ENCODE measurements at regions not wholly inside any gene's neighbourhood (a gene's known extent, or its start where the extent isn't known, plus 50 kb on each side); places are given as distances from the start of the nearest gene placed in this dataset.
A peak's percentile ranks its signal among the peaks of the same experiment; 100 is the strongest.

DNA sequence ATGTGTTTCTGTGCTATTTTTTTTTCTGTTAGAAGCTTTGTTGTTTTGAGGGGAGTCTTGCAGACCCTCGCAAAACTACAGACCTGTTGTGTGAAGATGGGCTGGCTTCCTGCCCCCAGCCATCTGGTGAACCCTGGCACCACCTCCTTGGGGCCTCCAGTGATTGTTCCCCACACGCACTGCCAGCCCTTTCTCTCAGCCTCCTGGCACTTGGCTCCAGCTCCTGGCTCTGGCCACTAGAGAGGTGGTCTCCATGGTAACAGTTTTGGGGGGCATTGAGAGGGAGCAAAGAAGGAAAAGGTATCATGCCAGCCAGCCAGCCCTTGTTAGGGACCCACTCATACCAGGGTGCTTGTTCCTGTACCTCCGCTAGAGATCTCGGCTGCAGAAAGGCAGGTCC is 176.4 kb upstream of the RPH3A start (continued):
- TF ChIP-seq, protein P1, sequence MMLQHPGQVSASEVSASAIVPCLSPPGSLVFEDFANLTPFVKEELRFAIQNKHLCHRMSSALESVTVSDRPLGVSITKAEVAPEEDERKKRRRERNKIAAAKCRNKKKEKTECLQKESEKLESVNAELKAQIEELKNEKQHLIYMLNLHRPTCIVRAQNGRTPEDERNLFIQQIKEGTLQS (CRISPR knock-in tag; conservative IDR thresholded peaks at IDR 0.05) = no peak
- TF ChIP-seq, protein P2, sequence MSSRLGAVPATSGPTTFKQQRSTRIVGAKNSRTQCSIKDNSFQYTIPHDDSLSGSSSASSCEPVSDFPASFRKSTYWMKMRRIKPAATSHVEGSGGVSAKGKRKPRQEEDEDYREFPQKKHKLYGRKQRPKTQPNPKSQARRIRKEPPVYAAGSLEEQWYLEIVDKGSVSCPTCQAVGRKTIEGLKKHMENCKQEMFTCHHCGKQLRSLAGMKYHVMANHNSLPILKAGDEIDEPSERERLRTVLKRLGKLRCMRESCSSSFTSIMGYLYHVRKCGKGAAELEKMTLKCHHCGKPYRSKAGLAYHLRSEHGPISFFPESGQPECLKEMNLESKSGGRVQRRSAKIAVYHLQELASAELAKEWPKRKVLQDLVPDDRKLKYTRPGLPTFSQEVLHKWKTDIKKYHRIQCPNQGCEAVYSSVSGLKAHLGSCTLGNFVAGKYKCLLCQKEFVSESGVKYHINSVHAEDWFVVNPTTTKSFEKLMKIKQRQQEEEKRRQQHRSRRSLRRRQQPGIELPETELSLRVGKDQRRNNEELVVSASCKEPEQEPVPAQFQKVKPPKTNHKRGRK (CRISPR knock-in tag; IDR thresholded peaks at IDR 0.05; ENCODE audit: borderline replicate concordance) = no peak

GRCh38 chr12:112616469-112617152 is 174.9 kb upstream of the RPH3A start:
- ChIA-PET POLR2A (interaction anchor here (0.5 to 1.2 kb wide), 3 partner anchors 14 to 178 kb away, joined by 3 to 5 read pairs (median 5); no protein-coding TSS in a partner anchor), CTCF (interaction anchor here (0.7 to 1.6 kb wide), 12 partner anchors 8 to 376 kb away, joined by 3 to 10 read pairs (median 4); no protein-coding TSS in a partner anchor)
- H3K9me3 Mint-ChIP-seq = peaks cover 13% of the 10 kb centered on the region
- ATAC-seq (peak; percentile 95), DNase-seq (ENCODE audit: low spot score) (peak; percentile 44)
- H3K4me1 Mint-ChIP-seq = peaks cover 43% of the 10 kb centered on the region
- H3K36me3 Mint-ChIP-seq = peaks cover 5% of the 10 kb centered on the region
- peak overlapping the region; percentile 94 for H3K27ac Mint-ChIP-seq
- H3K4me3 Mint-ChIP-seq = peak overlapping the region; percentile 58
- H3K27me3 Mint-ChIP-seq (ENCODE audit: low read depth) = peaks cover 20% of the 10 kb centered on the region
- no peak for TF ChIP-seq CDX4 (CRISPR knock-in tag; IDR thresholded peaks at IDR 0.05; ENCODE audit: borderline replicate concordance)
- peak; percentile 31; the same call in 1 of the 2 replicates for TF ChIP-seq MAX (CRISPR knock-in tag; IDR thresholded peaks at IDR 0.05)
- peak; percentile 85 for TF ChIP-seq GTF2I (CRISPR knock-in tag; conservative IDR thresholded peaks at IDR 0.05)
- no peak for TF ChIP-seq NFE2L1 (CRISPR knock-in tag; IDR thresholded peaks at IDR 0.05)
- TF ChIP-seq ZNF671 (CRISPR knock-in tag; IDR thresholded peaks at IDR 0.05) = no peak
- TF ChIP-seq, protein P3, sequence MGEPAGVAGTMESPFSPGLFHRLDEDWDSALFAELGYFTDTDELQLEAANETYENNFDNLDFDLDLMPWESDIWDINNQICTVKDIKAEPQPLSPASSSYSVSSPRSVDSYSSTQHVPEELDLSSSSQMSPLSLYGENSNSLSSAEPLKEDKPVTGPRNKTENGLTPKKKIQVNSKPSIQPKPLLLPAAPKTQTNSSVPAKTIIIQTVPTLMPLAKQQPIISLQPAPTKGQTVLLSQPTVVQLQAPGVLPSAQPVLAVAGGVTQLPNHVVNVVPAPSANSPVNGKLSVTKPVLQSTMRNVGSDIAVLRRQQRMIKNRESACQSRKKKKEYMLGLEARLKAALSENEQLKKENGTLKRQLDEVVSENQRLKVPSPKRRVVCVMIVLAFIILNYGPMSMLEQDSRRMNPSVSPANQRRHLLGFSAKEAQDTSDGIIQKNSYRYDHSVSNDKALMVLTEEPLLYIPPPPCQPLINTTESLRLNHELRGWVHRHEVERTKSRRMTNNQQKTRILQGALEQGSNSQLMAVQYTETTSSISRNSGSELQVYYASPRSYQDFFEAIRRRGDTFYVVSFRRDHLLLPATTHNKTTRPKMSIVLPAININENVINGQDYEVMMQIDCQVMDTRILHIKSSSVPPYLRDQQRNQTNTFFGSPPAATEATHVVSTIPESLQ (CRISPR knock-in tag; IDR thresholded peaks at IDR 0.05) = no peak
- TF ChIP-seq CREB1 (CRISPR knock-in tag; IDR thresholded peaks at IDR 0.05) = no peak
- 0 out of 2 replicates have a peak, but pooled peaks have one; percentile 4 for TF ChIP-seq ZNF121 (CRISPR knock-in tag; IDR thresholded peaks at IDR 0.05)
- no peak for TF ChIP-seq OVOL2 (CRISPR knock-in tag; IDR thresholded peaks at IDR 0.05; ENCODE audit: borderline replicate concordance)

- Mint-ChIP-seq H3K27ac (peak overlapping the region; percentile 94), H3K36me3 (peaks cover 5% of the 10 kb centered on the region), H3K9me3 (peaks cover 13% of the 10 kb centered on the region), H3K4me3 (peak overlapping the region; percentile 58), H3K27me3 (ENCODE audit: low read depth) (peaks cover 20% of the 10 kb centered on the region), H3K4me1 (peaks cover 43% of the 10 kb centered on the region)
- TF ChIP-seq MXD4 (CRISPR knock-in tag; IDR thresholded peaks at IDR 0.05; ENCODE audit: borderline replicate concordance) = no peak
- no peak for TF ChIP-seq ZNF317 (CRISPR knock-in tag; IDR thresholded peaks at IDR 0.05; ENCODE audit: borderline replicate concordance, low read depth)
- TF ChIP-seq FOXK1 (CRISPR knock-in tag; IDR thresholded peaks at IDR 0.05) = no peak
- no peak for TF ChIP-seq ZNF138 (CRISPR knock-in tag; conservative IDR thresholded peaks at IDR 0.05)
- no peak for TF ChIP-seq TEAD4 (CRISPR knock-in tag; IDR thresholded peaks at IDR 0.05)
- no peak for TF ChIP-seq ZBTB21 (CRISPR knock-in tag; IDR thresholded peaks at IDR 0.05; ENCODE audit: borderline replicate concordance)
- no peak for TF ChIP-seq JUN (CRISPR knock-in tag; IDR thresholded peaks at IDR 0.05)
- CTCF ChIA-PET = interaction anchor here (0.7 to 1.6 kb wide), 12 partner anchors 9 to 376 kb away, joined by 3 to 10 read pairs (median 4); no protein-coding TSS in a partner anchor
- ATAC-seq (no peak; the same call in 1 of the 2 replicates), DNase-seq (ENCODE audit: low spot score) (peak; percentile 13)
- POLR2A ChIA-PET = interaction anchor here (1.1 to 1.2 kb wide), 2 partner anchors 15 to 178 kb away, joined by 3 to 5 read pairs; no protein-coding TSS in a partner anchor
Observed at GRCh38 chr12:112617153-112617505, 174.4 kb upstream of the RPH3A start.
